Osteoblast (primary cell): ENCODE measurements at regions not wholly inside any gene's neighbourhood (a gene's known extent, or its start where the extent isn't known, plus 50 kb on each side); places are given as distances from the start of the nearest gene placed in this dataset.

Source experiments
- DNase-seq: peaks from one replicate; pipeline ENCODE4 v3.0.0; 2011; ENCODE audit warnings: low spot score, mixed read lengths; ENCODE audit not compliant: insufficient read length; ENCODE audit errors: missing footprints
- H2AFZ ChIP-seq: 2 replicates; pipeline ENCODE4 v1.6.0; 2011; ENCODE audit warnings: mild to moderate bottlenecking, low read length
- H3K27ac ChIP-seq: 2 replicates; pipeline ENCODE4 v1.5.1; 2011; ENCODE audit warnings: mild to moderate bottlenecking, low read depth, low read length, moderate library complexity
- H3K27me3 ChIP-seq: 2 replicates; pipeline ENCODE4 v1.6.0; 2012; ENCODE audit warnings: mild to moderate bottlenecking, control low read depth, inconsistent platforms, low read length, moderate library complexity; ENCODE audit not compliant: insufficient read depth
- H3K36me3 ChIP-seq: 2 replicates; pipeline ENCODE4 v1.5.1; 2011; ENCODE audit warnings: mild to moderate bottlenecking, low read length, control low read depth, moderate library complexity; ENCODE audit not compliant: insufficient read depth
- H3K4me1 ChIP-seq: 2 replicates; pipeline ENCODE4 v1.5.1; 2011; ENCODE audit warnings: mild to moderate bottlenecking, low read length, control low read depth, moderate library complexity; ENCODE audit not compliant: insufficient read depth
- H3K4me2 ChIP-seq: 2 replicates; pipeline ENCODE4 v1.6.0; 2011; ENCODE audit warnings: mild to moderate bottlenecking, low read length; ENCODE audit not compliant: insufficient read depth
- H3K4me3 ChIP-seq: fragments of 200-600 bp; sonication (generic); 3 replicates; pipeline ENCODE4 v1.5.1; 2012; ENCODE audit warnings: mild to moderate bottlenecking, low read length, inconsistent platforms; ENCODE audit not compliant: insufficient read depth
- H3K79me2 ChIP-seq: 2 replicates; pipeline ENCODE4 v1.6.0; 2012; ENCODE audit warnings: mild to moderate bottlenecking, low read length, control low read depth, inconsistent platforms; ENCODE audit not compliant: insufficient read depth
- H3K9me3 ChIP-seq: 2 replicates; pipeline ENCODE4 v1.5.1; 2011; ENCODE audit warnings: low read depth, low read length, control low read depth
- H4K20me1 ChIP-seq: 2 replicates; pipeline ENCODE4 v1.6.0; 2012; ENCODE audit warnings: mild to moderate bottlenecking, low read length, control low read depth; ENCODE audit not compliant: insufficient read depth
- CTCF ChIP-seq: IDR thresholded peaks from 2 replicates; pipeline ENCODE4 v1.5.1; 2011; ENCODE audit warnings: mild to moderate bottlenecking, low read depth, low read length, moderate library complexity; ENCODE audit errors: extremely low read depth

GRCh38 chr12:42729535-42729900, 140.0 kb upstream of the PRICKLE1 start:
- H3K4me3 ChIP-seq = no peak overlapping the region
- H2AFZ ChIP-seq = no peak overlapping the region
- H4K20me1 ChIP-seq = no peaks in the 10 kb centered on the region
- TF ChIP-seq CTCF = no peak
- no peaks in the 10 kb centered on the region for H3K79me2 ChIP-seq
- no peaks in the 10 kb centered on the region for H3K4me1 ChIP-seq
- no peaks in the 10 kb centered on the region for H3K36me3 ChIP-seq
- no peak overlapping the region for H3K4me2 ChIP-seq
- peaks cover under 1% of the 10 kb centered on the region for H3K27me3 ChIP-seq
- no peaks in the 10 kb centered on the region for H3K9me3 ChIP-seq
- DNase-seq = no peak
- H3K27ac ChIP-seq = no peak overlapping the region

GRCh38 chr12:42728770-42729534, 139.4 kb upstream of the PRICKLE1 start:
- H2AFZ ChIP-seq = no peak overlapping the region
- TF ChIP-seq CTCF = no peak
- DNase-seq = no peak
- no peaks in the 10 kb centered on the region for H3K79me2 ChIP-seq
- no peaks in the 10 kb centered on the region for H3K27me3 ChIP-seq
- H3K9me3 ChIP-seq = no peaks in the 10 kb centered on the region
- H4K20me1 ChIP-seq = no peaks in the 10 kb centered on the region
- no peak overlapping the region for H3K4me3 ChIP-seq
- H3K4me2 ChIP-seq = no peak overlapping the region
- H3K27ac ChIP-seq = no peak overlapping the region
- no peaks in the 10 kb centered on the region for H3K36me3 ChIP-seq
- H3K4me1 ChIP-seq = no peaks in the 10 kb centered on the region

GRCh38 chr12:42728287-42728686, 138.7 kb upstream of the PRICKLE1 start:
- H3K4me1 ChIP-seq = no peaks in the 10 kb centered on the region
- no peaks in the 10 kb centered on the region for H3K27me3 ChIP-seq
- no peak for DNase-seq
- no peaks in the 10 kb centered on the region for H3K79me2 ChIP-seq
- no peak overlapping the region for H2AFZ ChIP-seq
- no peaks in the 10 kb centered on the region for H3K36me3 ChIP-seq
- no peaks in the 10 kb centered on the region for H3K9me3 ChIP-seq
- no peak overlapping the region for H3K4me2 ChIP-seq
- TF ChIP-seq CTCF = no peak
- no peak overlapping the region for H3K4me3 ChIP-seq
- H3K27ac ChIP-seq = no peak overlapping the region
- H4K20me1 ChIP-seq = no peaks in the 10 kb centered on the region

GRCh38 chr12:42725809-42726208, 136.3 kb upstream of the PRICKLE1 start:
- Histone ChIP-seq H3K4me3 (no peak overlapping the region), H3K36me3 (no peaks in the 10 kb centered on the region), H4K20me1 (no peaks in the 10 kb centered on the region), H3K79me2 (no peaks in the 10 kb centered on the region), H3K4me2 (no peak overlapping the region), H3K27ac (no peak overlapping the region), H3K4me1 (no peaks in the 10 kb centered on the region), H3K9me3 (no peaks in the 10 kb centered on the region), H3K27me3 (no peaks in the 10 kb centered on the region), H2AFZ (no peak overlapping the region)
- DNase-seq = no peak
- TF ChIP-seq CTCF = no peak
